ENCODE measurements at regions not wholly inside any gene's neighbourhood (a gene's known extent, or its start where the extent isn't known, plus 50 kb on each side); places are given as distances from the start of the nearest gene placed in this dataset.
"Not testable (repeated sequence)": the region's sequence is repeated elsewhere in the genome, so short reads cannot be mapped to it uniquely, and the experiment has no call there.

- CTCF ChIA-PET, result interaction anchor here (1.0 to 1.1 kb wide), 2 partner anchors 10 to 19 kb away, joined by 3 read pairs; no protein-coding TSS in a partner anchor
- DNase-seq (ENCODE audit: extremely low spot score), result no peak
- POLR2A ChIA-PET, result no interaction called here
- TF ChIP-seq, protein P1, sequence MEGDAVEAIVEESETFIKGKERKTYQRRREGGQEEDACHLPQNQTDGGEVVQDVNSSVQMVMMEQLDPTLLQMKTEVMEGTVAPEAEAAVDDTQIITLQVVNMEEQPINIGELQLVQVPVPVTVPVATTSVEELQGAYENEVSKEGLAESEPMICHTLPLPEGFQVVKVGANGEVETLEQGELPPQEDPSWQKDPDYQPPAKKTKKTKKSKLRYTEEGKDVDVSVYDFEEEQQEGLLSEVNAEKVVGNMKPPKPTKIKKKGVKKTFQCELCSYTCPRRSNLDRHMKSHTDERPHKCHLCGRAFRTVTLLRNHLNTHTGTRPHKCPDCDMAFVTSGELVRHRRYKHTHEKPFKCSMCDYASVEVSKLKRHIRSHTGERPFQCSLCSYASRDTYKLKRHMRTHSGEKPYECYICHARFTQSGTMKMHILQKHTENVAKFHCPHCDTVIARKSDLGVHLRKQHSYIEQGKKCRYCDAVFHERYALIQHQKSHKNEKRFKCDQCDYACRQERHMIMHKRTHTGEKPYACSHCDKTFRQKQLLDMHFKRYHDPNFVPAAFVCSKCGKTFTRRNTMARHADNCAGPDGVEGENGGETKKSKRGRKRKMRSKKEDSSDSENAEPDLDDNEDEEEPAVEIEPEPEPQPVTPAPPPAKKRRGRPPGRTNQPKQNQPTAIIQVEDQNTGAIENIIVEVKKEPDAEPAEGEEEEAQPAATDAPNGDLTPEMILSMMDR (IDR thresholded peaks at IDR 0.05; ENCODE audit: control extremely low read depth, extremely low read depth, low read depth, missing control alignments), result no peak
Measured at GRCh38 chr13:69264362-69265334, 843.0 kb upstream of the ATXN8OS start.

DNA sequence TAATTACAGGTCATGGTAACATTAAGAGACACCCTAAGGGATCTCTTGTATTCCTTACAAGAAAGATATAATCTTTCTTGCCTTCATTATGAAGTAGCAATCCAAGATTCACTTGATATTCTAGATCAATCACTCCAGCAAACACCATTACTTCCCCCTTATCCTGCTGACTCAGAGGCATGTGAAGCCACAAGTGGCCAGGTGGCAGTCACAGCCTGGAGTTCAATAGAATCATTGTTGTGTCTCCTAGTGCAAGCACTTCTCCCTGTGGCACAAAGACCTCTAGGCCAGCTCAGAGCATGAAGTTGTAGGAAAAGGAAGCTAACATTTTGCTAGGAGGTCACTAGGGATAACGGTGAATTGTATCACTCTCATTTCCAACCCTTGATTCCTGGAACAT lies 864.3 kb upstream of the ATXN8OS start:
- ChIA-PET POLR2A (no interaction called here), CTCF (no interaction called here)
- TF ChIP-seq, protein P1 (IDR thresholded peaks at IDR 0.05; ENCODE audit: control extremely low read depth, extremely low read depth, low read depth, missing control alignments), result no peak
- no peak for DNase-seq (ENCODE audit: extremely low spot score)

DNA sequence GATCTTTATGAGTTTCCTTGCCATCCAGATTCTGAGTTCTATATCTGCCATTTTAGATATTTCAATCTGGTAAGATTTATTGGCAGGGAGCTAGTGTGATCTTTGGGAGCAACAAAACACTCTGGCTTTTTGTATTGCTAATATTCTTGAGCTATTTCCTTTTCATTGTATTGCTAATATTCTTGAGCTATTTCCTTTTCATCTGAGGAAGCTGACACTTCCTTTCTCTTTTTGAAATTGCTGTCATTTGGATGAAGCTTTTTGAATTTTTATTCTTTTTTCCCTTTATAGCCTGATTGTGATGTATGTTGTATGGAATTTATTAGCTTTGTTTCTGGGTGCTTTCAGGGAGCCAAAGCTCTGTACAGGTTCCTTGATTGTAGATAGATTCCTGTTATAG lies 873.5 kb upstream of the ATXN8OS start:
- TF ChIP-seq, protein P1 (IDR thresholded peaks at IDR 0.05; ENCODE audit: control extremely low read depth, extremely low read depth, low read depth, missing control alignments), result no peak
- ChIA-PET POLR2A (no interaction called here), CTCF (interaction anchor here (1.1 kb wide), 1 partner anchor 11 kb away, joined by 3 read pairs; no protein-coding TSS in a partner anchor)
- DNase-seq (ENCODE audit: extremely low spot score), result no peak

- TF ChIP-seq, protein P1 (IDR thresholded peaks at IDR 0.05; ENCODE audit: control extremely low read depth, extremely low read depth, low read depth, missing control alignments), result no peak
- ChIA-PET POLR2A (no interaction called here), CTCF (no interaction called here)
- no peak for DNase-seq (ENCODE audit: extremely low spot score)
Measured at GRCh38 chr13:69226427-69226826, 881.2 kb upstream of the ATXN8OS start.

- CTCF ChIA-PET, result interaction anchor here (0.9 kb wide), 1 partner anchor 23 kb away, joined by 3 read pairs; no protein-coding TSS in a partner anchor
- POLR2A ChIA-PET; DNase-seq (ENCODE audit: extremely low spot score): not testable (repeated sequence)
Measured at GRCh38 chr13:69221633-69222498, 885.8 kb upstream of the ATXN8OS start.

DNA sequence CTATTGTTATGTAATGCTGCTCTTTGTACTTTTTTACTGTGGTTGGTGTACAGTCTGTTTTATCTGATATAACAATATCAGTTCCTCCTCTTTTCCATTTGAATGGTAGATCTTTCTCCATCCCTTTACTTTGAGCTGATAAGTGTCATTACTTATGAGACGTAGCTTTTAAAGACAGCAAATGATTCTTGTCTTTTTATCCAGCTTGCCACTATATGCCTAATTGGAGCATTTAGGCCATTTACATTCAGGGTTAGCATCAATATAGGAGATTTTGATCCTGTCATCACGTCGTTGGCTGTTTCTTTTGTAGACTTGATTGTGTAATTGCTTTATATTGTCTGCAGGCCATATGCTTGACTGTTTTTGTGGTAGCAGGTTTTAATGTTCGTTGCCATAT lies 894.2 kb upstream of the ATXN8OS start:
- POLR2A ChIA-PET, result no interaction called here
- CTCF ChIA-PET, result no interaction called here
- DNase-seq (ENCODE audit: extremely low spot score), result no peak
- TF ChIP-seq, protein P1 (IDR thresholded peaks at IDR 0.05; ENCODE audit: control extremely low read depth, extremely low read depth, low read depth, missing control alignments), result no peak

All from GM10248 (cell line).